Mesodermal cell (in vitro differentiated cells): ENCODE measurements at regions not wholly inside any gene's neighbourhood (a gene's known extent, or its start where the extent isn't known, plus 50 kb on each side); places are given as distances from the start of the nearest gene placed in this dataset.
"Not testable (repeated sequence)": the region's sequence is repeated elsewhere in the genome, so short reads cannot be mapped to it uniquely, and the experiment has no call there.

Experiments used
- H3K27ac ChIP-seq: 2 replicates; pipeline ENCODE4 v1.7.0; 2013; ENCODE audit warnings: mild to moderate bottlenecking, low read depth, low read length, moderate library complexity; ENCODE audit not compliant: severe bottlenecking
- H3K36me3 ChIP-seq: 2 replicates; pipeline ENCODE4 v1.7.1; 2013; ENCODE audit warnings: mild to moderate bottlenecking, low read length, moderate library complexity; ENCODE audit not compliant: control insufficient read depth, insufficient read depth
- H3K4me1 ChIP-seq: one replicate; pipeline ENCODE4 v1.7.1; 2013; ENCODE audit warnings: mild to moderate bottlenecking, low read length; ENCODE audit not compliant: insufficient read depth, control insufficient read depth, poor library complexity, severe bottlenecking
- H3K4me3 ChIP-seq: 2 replicates; pipeline ENCODE4 v1.7.0; 2013; ENCODE audit warnings: low read length, control low read depth, mild to moderate bottlenecking; ENCODE audit not compliant: insufficient read depth, poor library complexity, severe bottlenecking; ENCODE audit errors: extremely low read depth
- H3K9me3 ChIP-seq: 2 replicates; pipeline ENCODE4 v1.7.1; 2013; ENCODE audit warnings: mild to moderate bottlenecking, low read length, moderate library complexity; ENCODE audit not compliant: control insufficient read depth
- WGBS, 2 experiments: methylation state at CpG; one replicate each; pipeline ENCODE4 v1.1.5; 2013; ENCODE audit warnings: missing lambda C conversion rate in 2 of 2; ENCODE audit not compliant: insufficient coverage in 2 of 2; 5-methylcytosine and 5-hydroxymethylcytosine counted together

- Histone ChIP-seq H3K9me3 (peaks cover 17% of the 10 kb centered on the region), H3K27ac (no peak overlapping the region), H3K36me3 (no peaks in the 10 kb centered on the region), H3K4me3 (no peak overlapping the region), H3K4me1 (no peaks in the 10 kb centered on the region)
- no CpG with 5 or more reads among the region's 3 CpGs for WGBS, 2 experiments
These were observed 173.0 kb downstream of the MRPS30 start for GRCh38 chr5:44981708-44982107.

GRCh38 chr5:44983006-44983405 lies 174.3 kb downstream of the MRPS30 start:
- no peaks in the 10 kb centered on the region for H3K4me1 ChIP-seq
- H3K36me3 ChIP-seq, result no peaks in the 10 kb centered on the region
- H3K4me3 ChIP-seq, result no peak overlapping the region
- no peak overlapping the region for H3K27ac ChIP-seq
- H3K9me3 ChIP-seq, result peaks cover 17% of the 10 kb centered on the region

- no peak overlapping the region for H3K27ac ChIP-seq
- peaks cover 23% of the 10 kb centered on the region for H3K9me3 ChIP-seq
- H3K4me3 ChIP-seq, result no peak overlapping the region
- no peaks in the 10 kb centered on the region for H3K36me3 ChIP-seq
- H3K4me1 ChIP-seq, result no peaks in the 10 kb centered on the region
These were observed 178.3 kb downstream of the MRPS30 start for GRCh38 chr5:44987026-44987425.

- WGBS, 2 experiments, result 66 to 95% methylated on average over 1 to 2 of the region's 2 CpGs
- no peaks in the 10 kb centered on the region for H3K4me1 ChIP-seq
- H3K27ac ChIP-seq, result no peak overlapping the region
- no peaks in the 10 kb centered on the region for H3K36me3 ChIP-seq
- no peak overlapping the region for H3K4me3 ChIP-seq
- H3K9me3 ChIP-seq, result peaks cover 8% of the 10 kb centered on the region
These were observed 182.9 kb downstream of the MRPS30 start for GRCh38 chr5:44991693-44992092.

GRCh38 chr5:44993286-44993685 lies 184.5 kb downstream of the MRPS30 start:
- Histone ChIP-seq H3K27ac (no peak overlapping the region), H3K4me1 (peaks cover 7% of the 10 kb centered on the region), H3K4me3 (no peak overlapping the region), H3K9me3 (peaks cover 8% of the 10 kb centered on the region), H3K36me3 (no peaks in the 10 kb centered on the region)
- WGBS, 2 experiments, result 100% methylated on average over 1 of the region's 1 CpG; no CpG with 5 or more reads in 1 of the 2 experiments

- no peaks in the 10 kb centered on the region for H3K9me3 ChIP-seq
- H3K4me3 ChIP-seq, result no peak overlapping the region
- no CpG with 5 or more reads among the region's 1 CpG for WGBS, 2 experiments
- H3K36me3 ChIP-seq, result no peaks in the 10 kb centered on the region
- H3K4me1 ChIP-seq, result peaks cover 7% of the 10 kb centered on the region
- peak overlapping the region; percentile 29 for H3K27ac ChIP-seq
These were observed 188.8 kb downstream of the MRPS30 start for GRCh38 chr5:44997506-44997905.

- not testable (repeated sequence) for H3K36me3 ChIP-seq, H3K4me3 ChIP-seq, H3K4me1 ChIP-seq, H3K9me3 ChIP-seq, H3K27ac ChIP-seq
- 94% methylated on average over 6 of the region's 6 CpGs for WGBS, 2 experiments
These were observed 198.4 kb downstream of the MRPS30 start for GRCh38 chr5:45007102-45007501.

- Histone ChIP-seq H3K4me3 (no peak overlapping the region), H3K36me3 (no peaks in the 10 kb centered on the region), H3K9me3 (no peaks in the 10 kb centered on the region), H3K4me1 (no peaks in the 10 kb centered on the region), H3K27ac (no peak overlapping the region)
- WGBS, 2 experiments, result 100% methylated on average over 1 of the region's 4 CpGs; no CpG with 5 or more reads in 1 of the 2 experiments
These were observed 208.8 kb downstream of the MRPS30 start for GRCh38 chr5:45017568-45017967.

GRCh38 chr5:45029553-45029952 lies 220.8 kb downstream of the MRPS30 start:
- Histone ChIP-seq H3K36me3 (no peaks in the 10 kb centered on the region), H3K27ac (no peak overlapping the region), H3K4me3 (no peak overlapping the region), H3K4me1 (no peaks in the 10 kb centered on the region), H3K9me3 (no peaks in the 10 kb centered on the region)
- WGBS, 2 experiments, result 60 to 100% methylated on average over 1 to 2 of the region's 2 CpGs

GRCh38 chr5:45035991-45036390 lies 227.2 kb downstream of the MRPS30 start:
- Histone ChIP-seq H3K36me3 (no peaks in the 10 kb centered on the region), H3K4me3 (no peak overlapping the region), H3K9me3 (no peaks in the 10 kb centered on the region), H3K27ac (no peak overlapping the region), H3K4me1 (no peaks in the 10 kb centered on the region)
- 75 to 88% methylated on average over 1 of the region's 1 CpG for WGBS, 2 experiments

GRCh38 chr5:45037927-45038326 lies 229.2 kb downstream of the MRPS30 start:
- no peaks in the 10 kb centered on the region for H3K9me3 ChIP-seq
- no peak overlapping the region for H3K27ac ChIP-seq
- H3K36me3 ChIP-seq, result no peaks in the 10 kb centered on the region
- no peaks in the 10 kb centered on the region for H3K4me1 ChIP-seq
- H3K4me3 ChIP-seq, result no peak overlapping the region
- WGBS, 2 experiments, result no CpG with 5 or more reads among the region's 3 CpGs
